WERI-Rb-1 (cell line): ENCODE measurements at regions not wholly inside any gene's neighbourhood (a gene's known extent, or its start where the extent isn't known, plus 50 kb on each side); places are given as distances from the start of the nearest gene placed in this dataset.
A peak's percentile ranks its signal among the peaks of the same experiment; 100 is the strongest.
"Not testable (repeated sequence)": the region's sequence is repeated elsewhere in the genome, so short reads cannot be mapped to it uniquely, and the experiment has no call there.

Experiments used
- DNase-seq: peaks from one replicate; pipeline ENCODE4 v3.0.0-alpha.2; 2020
- H3K27ac ChIP-seq: fragments of 250-450 bp; sonication (Bioruptor Pico); 2 replicates; pipeline ENCODE4 v1.5.1; 2020; ENCODE audit warnings: mild to moderate bottlenecking, moderate library complexity
- H3K27me3 ChIP-seq: fragments of 250-450 bp; sonication (Bioruptor Pico); 2 replicates; pipeline ENCODE4 v1.5.1; 2021; ENCODE audit warnings: mild to moderate bottlenecking, low read depth, moderate library complexity; ENCODE audit not compliant: insufficient read depth, severe bottlenecking
- H3K36me3 ChIP-seq: fragments of 250-450 bp; sonication (Bioruptor Pico); 2 replicates; pipeline ENCODE4 v1.5.1; 2020; ENCODE audit warnings: mild to moderate bottlenecking, moderate library complexity
- H3K4me3 ChIP-seq: 2 replicates; pipeline ENCODE4 v1.5.1; 2011; ENCODE audit warnings: low read depth, mild to moderate bottlenecking, control low read depth, low read length
- H3K9me3 ChIP-seq: fragments of 250-450 bp; sonication (Bioruptor Pico); 2 replicates; pipeline ENCODE4 v1.5.1; 2021; ENCODE audit warnings: mild to moderate bottlenecking, moderate library complexity; ENCODE audit not compliant: severe bottlenecking
- TF ChIP-seq, protein P1 (sequence below): IDR thresholded peaks from 2 replicates; pipeline ENCODE4 v1.5.1; 2011; ENCODE audit warnings: low read depth, mild to moderate bottlenecking, control low read depth, inconsistent platforms, low read length

DNA sequence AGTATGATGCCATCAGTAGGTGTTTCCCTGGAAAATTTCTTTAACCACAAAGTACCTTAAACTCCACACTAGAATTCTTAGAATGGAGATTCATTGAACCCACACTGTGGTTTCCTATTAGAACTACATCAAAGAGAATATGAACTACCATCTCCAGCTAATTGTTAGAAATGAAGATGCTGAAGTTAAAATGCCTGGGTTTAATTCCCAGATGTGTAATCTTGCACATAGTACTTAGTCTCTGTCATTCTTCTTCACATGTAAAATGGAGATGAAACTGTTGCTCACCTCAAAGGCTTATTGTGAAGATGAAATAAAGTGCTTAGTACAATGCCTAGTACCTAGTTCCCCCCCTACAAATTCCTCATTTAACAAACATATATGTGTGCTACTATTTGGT lies 303.3 kb upstream of the CCNG1 start:
- Histone ChIP-seq H3K27me3 (peaks cover 49% of the 10 kb centered on the region), H3K9me3 (no peaks in the 10 kb centered on the region), H3K27ac (no peak overlapping the region), H3K4me3 (no peak overlapping the region), H3K36me3 (no peaks in the 10 kb centered on the region)
- TF ChIP-seq, protein P1, sequence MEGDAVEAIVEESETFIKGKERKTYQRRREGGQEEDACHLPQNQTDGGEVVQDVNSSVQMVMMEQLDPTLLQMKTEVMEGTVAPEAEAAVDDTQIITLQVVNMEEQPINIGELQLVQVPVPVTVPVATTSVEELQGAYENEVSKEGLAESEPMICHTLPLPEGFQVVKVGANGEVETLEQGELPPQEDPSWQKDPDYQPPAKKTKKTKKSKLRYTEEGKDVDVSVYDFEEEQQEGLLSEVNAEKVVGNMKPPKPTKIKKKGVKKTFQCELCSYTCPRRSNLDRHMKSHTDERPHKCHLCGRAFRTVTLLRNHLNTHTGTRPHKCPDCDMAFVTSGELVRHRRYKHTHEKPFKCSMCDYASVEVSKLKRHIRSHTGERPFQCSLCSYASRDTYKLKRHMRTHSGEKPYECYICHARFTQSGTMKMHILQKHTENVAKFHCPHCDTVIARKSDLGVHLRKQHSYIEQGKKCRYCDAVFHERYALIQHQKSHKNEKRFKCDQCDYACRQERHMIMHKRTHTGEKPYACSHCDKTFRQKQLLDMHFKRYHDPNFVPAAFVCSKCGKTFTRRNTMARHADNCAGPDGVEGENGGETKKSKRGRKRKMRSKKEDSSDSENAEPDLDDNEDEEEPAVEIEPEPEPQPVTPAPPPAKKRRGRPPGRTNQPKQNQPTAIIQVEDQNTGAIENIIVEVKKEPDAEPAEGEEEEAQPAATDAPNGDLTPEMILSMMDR, result no peak
- DNase-seq, result no peak

DNA sequence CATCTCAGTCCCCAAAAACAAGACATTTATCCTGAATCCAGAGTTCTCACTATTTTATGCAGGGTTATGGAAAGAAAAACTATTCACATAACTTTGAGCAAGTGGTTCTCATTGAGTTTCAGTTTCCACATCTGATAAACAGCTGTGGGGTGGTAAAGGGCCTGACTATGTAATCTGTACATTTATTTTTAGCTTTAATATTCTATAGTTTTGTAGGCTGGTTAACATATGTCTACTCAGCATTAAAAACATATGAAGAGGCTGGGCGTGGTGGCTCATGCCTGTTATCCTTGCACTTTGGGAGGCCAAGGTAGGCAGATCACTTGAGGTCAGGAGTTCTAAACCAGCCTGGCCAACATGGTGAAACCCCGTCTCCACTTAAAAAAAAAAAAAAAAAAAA lies 301.5 kb upstream of the CCNG1 start:
- Histone ChIP-seq H3K9me3 (no peaks in the 10 kb centered on the region), H3K27ac (no peak overlapping the region), H3K36me3 (no peaks in the 10 kb centered on the region), H3K27me3 (peaks cover 40% of the 10 kb centered on the region), H3K4me3 (no peak overlapping the region)
- no peak for DNase-seq
- TF ChIP-seq, protein P1, result no peak

DNA sequence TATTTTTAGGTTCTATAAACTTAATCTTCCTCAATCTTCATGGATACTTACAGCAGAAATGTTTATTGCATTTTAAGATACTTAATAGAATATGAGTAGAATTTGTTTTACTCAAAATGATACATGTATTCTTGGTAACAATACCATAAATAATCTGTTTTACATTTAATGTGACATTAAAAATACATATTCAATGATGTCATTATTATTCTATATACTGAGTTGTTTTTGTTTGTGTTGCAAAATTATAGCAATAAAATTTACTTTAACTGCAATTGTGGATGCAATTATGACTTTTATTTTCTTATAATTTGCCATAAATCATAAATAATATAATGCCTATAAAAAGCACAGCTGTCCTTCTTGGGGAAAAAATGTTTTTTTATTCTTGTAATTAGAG lies 275.9 kb upstream of the CCNG1 start:
- DNase-seq, result no peak
- Histone ChIP-seq H3K4me3 (no peak overlapping the region), H3K36me3 (no peaks in the 10 kb centered on the region), H3K27me3 (peaks cover 15% of the 10 kb centered on the region), H3K9me3 (no peaks in the 10 kb centered on the region), H3K27ac (no peak overlapping the region)
- TF ChIP-seq, protein P1, result no peak

DNA sequence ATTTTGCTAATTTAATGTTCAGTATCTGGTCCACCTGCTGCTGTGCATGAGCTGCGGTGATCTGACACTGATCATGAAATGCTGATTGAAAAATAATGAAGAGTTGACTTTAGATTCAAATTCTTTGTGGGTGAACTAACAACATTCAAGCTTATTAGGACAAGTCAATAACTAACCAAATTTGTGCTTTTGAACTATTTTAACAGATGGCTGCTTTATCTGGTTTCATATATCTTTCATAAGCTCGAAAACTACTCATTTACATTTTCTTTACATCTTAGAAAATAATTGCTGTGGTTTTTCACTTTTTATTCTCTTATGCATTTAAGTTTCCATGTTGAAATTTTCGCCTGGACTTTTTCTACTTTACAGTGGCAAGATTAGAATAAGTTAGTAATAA lies 274.8 kb upstream of the CCNG1 start:
- Histone ChIP-seq H3K36me3 (no peaks in the 10 kb centered on the region), H3K4me3 (no peak overlapping the region), H3K9me3 (no peaks in the 10 kb centered on the region), H3K27ac (no peak overlapping the region), H3K27me3 (peaks cover 14% of the 10 kb centered on the region)
- TF ChIP-seq, protein P1, result no peak
- no peak for DNase-seq

DNA sequence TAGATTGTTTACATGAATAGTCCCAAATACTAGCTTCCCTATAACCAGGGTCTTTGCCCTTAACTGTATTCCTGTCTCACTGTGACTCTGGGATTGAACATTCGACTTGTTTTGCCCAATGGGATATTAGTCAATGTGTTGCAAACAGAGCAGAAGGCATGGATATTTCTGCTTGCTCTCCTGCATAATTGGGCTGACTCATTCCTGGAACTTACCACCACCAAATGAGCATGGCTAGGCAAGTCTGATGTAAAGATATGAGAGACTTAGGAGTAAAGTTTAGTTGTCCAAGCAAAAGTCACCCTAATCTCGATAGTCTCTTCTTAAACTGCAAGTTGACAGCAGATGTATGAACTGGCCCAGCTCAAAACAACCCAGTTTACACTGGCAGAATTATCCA lies 273.5 kb upstream of the CCNG1 start:
- peaks cover 12% of the 10 kb centered on the region for H3K27me3 ChIP-seq
- H3K4me3 ChIP-seq, result no peak overlapping the region
- no peak overlapping the region for H3K27ac ChIP-seq
- TF ChIP-seq, protein P1, result no peak
- no peaks in the 10 kb centered on the region for H3K36me3 ChIP-seq
- no peaks in the 10 kb centered on the region for H3K9me3 ChIP-seq
- no peak for DNase-seq

DNA sequence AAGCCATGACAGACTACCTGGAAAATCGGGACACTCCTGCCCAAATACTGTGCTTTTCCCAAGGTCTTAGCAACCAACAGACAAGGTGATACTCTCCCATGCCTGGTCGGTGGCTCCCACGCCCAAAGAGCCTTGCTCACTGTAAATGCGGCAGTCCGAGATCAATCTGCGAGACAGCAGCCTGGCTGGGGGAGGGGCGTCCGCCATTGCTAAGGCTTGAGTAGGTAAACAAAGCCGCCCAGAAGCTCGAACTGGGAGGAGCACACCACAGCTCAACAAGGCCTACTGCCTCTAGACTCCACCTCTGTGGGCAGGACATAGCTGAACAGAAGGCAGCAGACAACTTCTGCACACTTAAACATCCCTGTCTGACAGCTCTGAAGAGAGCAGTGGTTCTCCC lies 272.1 kb upstream of the CCNG1 start:
- no peaks in the 10 kb centered on the region for H3K36me3 ChIP-seq
- DNase-seq, result peak; percentile 7
- no peak overlapping the region for H3K4me3 ChIP-seq
- peaks cover 10% of the 10 kb centered on the region for H3K27me3 ChIP-seq
- no peaks in the 10 kb centered on the region for H3K9me3 ChIP-seq
- TF ChIP-seq, protein P1, result no peak
- no peak overlapping the region for H3K27ac ChIP-seq

DNA sequence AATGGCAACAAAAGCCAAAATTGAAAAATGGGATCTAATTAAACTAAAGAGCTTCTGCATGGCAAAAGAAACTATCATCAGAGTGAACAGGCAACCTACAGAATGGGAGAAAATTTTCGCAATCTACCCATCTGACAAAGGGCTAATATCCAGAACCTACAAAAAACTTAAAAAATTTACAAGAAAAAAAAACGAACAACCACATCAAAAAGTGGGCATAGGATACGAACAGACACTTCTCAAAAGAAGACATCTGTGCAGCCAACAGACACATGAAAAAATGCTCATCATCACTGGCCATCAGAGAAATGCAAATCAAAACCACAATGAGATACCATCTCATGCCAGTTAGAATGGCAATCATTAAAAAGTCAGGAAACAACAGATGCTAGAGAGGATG lies 267.2 kb upstream of the CCNG1 start:
- H3K4me3 ChIP-seq, H3K9me3 ChIP-seq, DNase-seq, H3K36me3 ChIP-seq, H3K27ac ChIP-seq: not testable (repeated sequence)
- H3K27me3 ChIP-seq, result peaks cover 17% of the 10 kb centered on the region
